ENCODE measurements at regions not wholly inside any gene's neighbourhood (a gene's known extent, or its start where the extent isn't known, plus 50 kb on each side); places are given as distances from the start of the nearest gene placed in this dataset.

GRCh38 chr7:57364933-57365710 lies 84.9 kb upstream of the ZNF716 start:
- Histone ChIP-seq H3K4me3 (ENCODE audit: low read depth, low read length) (no peak overlapping the region), H3K27ac (ENCODE audit: extremely low read depth, low read depth, low read length) (no peak overlapping the region), H3K9me3 (ENCODE audit: control insufficient read depth, insufficient read depth, low read depth, low read length) (no peaks in the 10 kb centered on the region; the same call in 1 of the 2 replicates), H3K4me1 (ENCODE audit: control insufficient read depth, insufficient read depth, low read length) (no peaks in the 10 kb centered on the region), H3K36me3 (ENCODE audit: control insufficient read depth in 2 of 2, insufficient read depth in 1 of 2, low read length in 2 of 2) (no peaks in the 10 kb centered on the region)
- ChIA-PET POLR2A (no interaction called here), CTCF (no interaction called here)
- TF ChIP-seq ZNF777 (tag by site-specific recombination; IDR thresholded peaks at IDR 0.05; ENCODE audit: borderline replicate concordance) (no peak), ZNF175 (tag by site-specific recombination; IDR thresholded peaks at IDR 0.05) (no peak), ZNF518A (tag by site-specific recombination; conservative IDR thresholded peaks at IDR 0.05; ENCODE audit: low read depth) (no peak), ZFP37 (tag by site-specific recombination; IDR thresholded peaks at IDR 0.05) (no peak), ZNF621 (tag by site-specific recombination; IDR thresholded peaks at IDR 0.05) (no peak), ZNF280C (tag by site-specific recombination; IDR thresholded peaks at IDR 0.05) (no peak), ZNF426 (tag by site-specific recombination; IDR thresholded peaks at IDR 0.05) (no peak), ZNF311 (tag by site-specific recombination; IDR thresholded peaks at IDR 0.05; ENCODE audit: borderline replicate concordance) (no peak), ZNF664 (tag by site-specific recombination; IDR thresholded peaks at IDR 0.05) (no peak), ZNF600 (tag by site-specific recombination; IDR thresholded peaks at IDR 0.05) (no peak), ZNF394 (tag by site-specific recombination; IDR thresholded peaks at IDR 0.05; ENCODE audit: borderline replicate concordance) (no peak), ZNF174 (tag by site-specific recombination; IDR thresholded peaks at IDR 0.05) (no peak), KLF16 (tag by site-specific recombination; IDR thresholded peaks at IDR 0.05) (no peak), KLF9 (tag by site-specific recombination; IDR thresholded peaks at IDR 0.05; ENCODE audit: low read depth) (no peak), ZNF239 (tag by site-specific recombination; IDR thresholded peaks at IDR 0.05) (no peak), ZNF221 (tag by site-specific recombination; IDR thresholded peaks at IDR 0.05; ENCODE audit: borderline replicate concordance) (no peak), ZNF350 (tag by site-specific recombination; IDR thresholded peaks at IDR 0.05) (no peak)
- TF ChIP-seq, protein P1, sequence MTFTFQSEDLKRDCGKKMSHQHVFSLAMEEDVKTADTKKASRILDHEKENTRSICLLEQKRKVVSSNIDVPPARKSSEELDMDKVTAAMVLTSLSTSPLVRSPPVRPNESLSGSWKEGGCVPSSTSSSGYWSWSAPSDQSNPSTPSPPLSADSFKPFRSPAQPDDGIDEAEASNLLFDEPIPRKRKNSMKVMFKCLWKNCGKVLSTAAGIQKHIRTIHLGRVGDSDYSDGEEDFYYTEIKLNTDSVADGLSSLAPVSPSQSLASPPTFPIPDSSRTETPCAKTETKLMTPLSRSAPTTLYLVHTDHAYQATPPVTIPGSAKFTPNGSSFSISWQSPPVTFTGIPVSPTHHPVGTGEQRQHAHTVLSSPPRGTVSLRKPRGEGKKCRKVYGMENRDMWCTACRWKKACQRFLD (tag by site-specific recombination; IDR thresholded peaks at IDR 0.05): no peak
- TF ChIP-seq, protein P2, sequence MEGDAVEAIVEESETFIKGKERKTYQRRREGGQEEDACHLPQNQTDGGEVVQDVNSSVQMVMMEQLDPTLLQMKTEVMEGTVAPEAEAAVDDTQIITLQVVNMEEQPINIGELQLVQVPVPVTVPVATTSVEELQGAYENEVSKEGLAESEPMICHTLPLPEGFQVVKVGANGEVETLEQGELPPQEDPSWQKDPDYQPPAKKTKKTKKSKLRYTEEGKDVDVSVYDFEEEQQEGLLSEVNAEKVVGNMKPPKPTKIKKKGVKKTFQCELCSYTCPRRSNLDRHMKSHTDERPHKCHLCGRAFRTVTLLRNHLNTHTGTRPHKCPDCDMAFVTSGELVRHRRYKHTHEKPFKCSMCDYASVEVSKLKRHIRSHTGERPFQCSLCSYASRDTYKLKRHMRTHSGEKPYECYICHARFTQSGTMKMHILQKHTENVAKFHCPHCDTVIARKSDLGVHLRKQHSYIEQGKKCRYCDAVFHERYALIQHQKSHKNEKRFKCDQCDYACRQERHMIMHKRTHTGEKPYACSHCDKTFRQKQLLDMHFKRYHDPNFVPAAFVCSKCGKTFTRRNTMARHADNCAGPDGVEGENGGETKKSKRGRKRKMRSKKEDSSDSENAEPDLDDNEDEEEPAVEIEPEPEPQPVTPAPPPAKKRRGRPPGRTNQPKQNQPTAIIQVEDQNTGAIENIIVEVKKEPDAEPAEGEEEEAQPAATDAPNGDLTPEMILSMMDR (tag by site-specific recombination; IDR thresholded peaks at IDR 0.05): no peak
- TF ChIP-seq, protein P3, sequence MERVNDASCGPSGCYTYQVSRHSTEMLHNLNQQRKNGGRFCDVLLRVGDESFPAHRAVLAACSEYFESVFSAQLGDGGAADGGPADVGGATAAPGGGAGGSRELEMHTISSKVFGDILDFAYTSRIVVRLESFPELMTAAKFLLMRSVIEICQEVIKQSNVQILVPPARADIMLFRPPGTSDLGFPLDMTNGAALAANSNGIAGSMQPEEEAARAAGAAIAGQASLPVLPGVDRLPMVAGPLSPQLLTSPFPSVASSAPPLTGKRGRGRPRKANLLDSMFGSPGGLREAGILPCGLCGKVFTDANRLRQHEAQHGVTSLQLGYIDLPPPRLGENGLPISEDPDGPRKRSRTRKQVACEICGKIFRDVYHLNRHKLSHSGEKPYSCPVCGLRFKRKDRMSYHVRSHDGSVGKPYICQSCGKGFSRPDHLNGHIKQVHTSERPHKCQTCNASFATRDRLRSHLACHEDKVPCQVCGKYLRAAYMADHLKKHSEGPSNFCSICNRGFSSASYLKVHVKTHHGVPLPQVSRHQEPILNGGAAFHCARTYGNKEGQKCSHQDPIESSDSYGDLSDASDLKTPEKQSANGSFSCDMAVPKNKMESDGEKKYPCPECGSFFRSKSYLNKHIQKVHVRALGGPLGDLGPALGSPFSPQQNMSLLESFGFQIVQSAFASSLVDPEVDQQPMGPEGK (tag by site-specific recombination; IDR thresholded peaks at IDR 0.05): no peak

Measured in HEK293 (cell line).